Pancreas (tissue), 10 donors: ENCODE measurements at regions not wholly inside any gene's neighbourhood (a gene's known extent, or its start where the extent isn't known, plus 50 kb on each side); places are given as distances from the start of the nearest gene placed in this dataset.
"Not testable (repeated sequence)": the region's sequence is repeated elsewhere in the genome, so short reads cannot be mapped to it uniquely, and the experiment has no call there.

Experiments used
- ATAC-seq, 4 donors: fragments of 200-7000 bp; cut with Tn5 transposase; one replicate each; pipeline versions ENCODE4 v1.8.0 to v1.9.1; 2020; ENCODE audit warnings: mild to moderate bottlenecking in 4 of 4, moderate library complexity in 4 of 4
- DNase-seq, 6 donors: peaks; one replicate each; pipeline ENCODE4 v3.0.0-alpha.2; 2020
- FAIRE-seq: peaks from 2 replicates; lab custom pipeline; 2012; peaks lifted over from hg19 to GRCh38; lab: Jason Lieb, UNC
- H3K27ac ChIP-seq, 4 donors: fragments of 200-600 bp; sonication (generic); 1 replicate in 3 of 4; 2 replicates in 1 of 4; pipeline versions ENCODE4 v1.5.0 to v1.8.0; 2020
- H3K27me3 ChIP-seq, 4 donors: fragments of 200-600 bp; one replicate each; pipeline ENCODE4 v1.8.0; 2021
- H3K36me3 ChIP-seq, 3 donors: fragments of 200-600 bp; sonication (generic) in 1 of 3; one replicate each; pipeline versions ENCODE4 v1.5.0 to v1.8.0; 2020 to 2021
- H3K4me1 ChIP-seq, 3 donors: fragments of 200-600 bp; one replicate each; pipeline ENCODE4 v1.8.0; 2021
- H3K4me3 ChIP-seq, 4 donors: fragments of 200-600 bp; sonication (generic) in 2 of 4; one replicate each; pipeline versions ENCODE4 v1.5.0 to v1.8.0; 2020 to 2021
- H3K9me3 ChIP-seq, 4 donors: fragments of 200-600 bp; one replicate each; pipeline ENCODE4 v1.8.0; 2021
- WGBS, 2 donors: extraction: QIAGEN DNeasy Blood & Tissue Kit; methylation state at CpG; one replicate each; pipeline ENCODE4 v1.1.7; 2013; 5-methylcytosine and 5-hydroxymethylcytosine counted together
- intact Hi-C, 3 donors: fragments of 100-400 bp; cut with DNase I; formaldehyde crosslinking; loops; one replicate each; pipeline versions ENCODE4 v1.11.1 to v1.14.2; 2022
- TF ChIP-seq, protein P1 (sequence below), 4 donors: fragments of 200-600 bp; sonication (generic) in 3 of 4; IDR thresholded peaks; one replicate each; pipeline versions ENCODE4 v1.5.0 to v1.8.0; 2021; ENCODE audit warnings: antibody characterized with exemption in 4 of 4
- donor health status: healthy with polysubstance abuse.
- donor health status: DM: no; HTN: no; CAD: no; lungs with moderate emphysema.
- donor health status: DM: no; HTN: no; CAD: no.
- donor health status: control.
- donor health status: control.
- donor health status: Bipolar disorder and iron deficiency.
- donor health status: DM: yes; HTN: yes; CAD: no.
- donor health status: DM: no; HTN: no; CAD: no.
- donor health status: DM: no; HTN: no; CAD: no.
- donor health status: DM: yes; HTN: yes; CAD: no.

DNA sequence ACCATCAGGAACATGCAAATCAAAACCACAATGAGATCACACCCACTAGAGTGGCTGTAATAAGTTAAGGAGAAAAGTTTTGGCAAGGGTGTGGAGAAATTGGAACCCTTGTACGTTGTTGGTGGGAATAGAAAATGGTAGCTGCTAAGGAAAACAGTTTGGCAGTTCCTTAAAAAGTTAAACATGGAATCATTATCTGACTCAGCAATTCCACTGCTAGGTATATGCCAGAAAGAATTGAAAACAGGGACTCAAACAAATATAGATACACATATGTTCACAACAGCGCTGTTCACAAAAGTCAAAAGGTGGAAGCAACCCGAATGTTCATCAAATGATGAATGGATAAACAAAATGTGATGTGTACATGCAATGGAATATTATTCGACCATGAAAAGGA is 138.8 kb upstream of the ATP2B2 start:
- H3K36me3 ChIP-seq: no peaks in the 10 kb centered on the region
- DNase-seq: no peak
- intact Hi-C loops: no loop called here
- ATAC-seq: no peak
- 44 to 55% methylated on average over 4 of the region's 4 CpGs for WGBS, 2 donors
- H3K4me3 ChIP-seq: no peak overlapping the region
- no peaks in the 10 kb centered on the region for H3K4me1 ChIP-seq
- TF ChIP-seq, protein P1, sequence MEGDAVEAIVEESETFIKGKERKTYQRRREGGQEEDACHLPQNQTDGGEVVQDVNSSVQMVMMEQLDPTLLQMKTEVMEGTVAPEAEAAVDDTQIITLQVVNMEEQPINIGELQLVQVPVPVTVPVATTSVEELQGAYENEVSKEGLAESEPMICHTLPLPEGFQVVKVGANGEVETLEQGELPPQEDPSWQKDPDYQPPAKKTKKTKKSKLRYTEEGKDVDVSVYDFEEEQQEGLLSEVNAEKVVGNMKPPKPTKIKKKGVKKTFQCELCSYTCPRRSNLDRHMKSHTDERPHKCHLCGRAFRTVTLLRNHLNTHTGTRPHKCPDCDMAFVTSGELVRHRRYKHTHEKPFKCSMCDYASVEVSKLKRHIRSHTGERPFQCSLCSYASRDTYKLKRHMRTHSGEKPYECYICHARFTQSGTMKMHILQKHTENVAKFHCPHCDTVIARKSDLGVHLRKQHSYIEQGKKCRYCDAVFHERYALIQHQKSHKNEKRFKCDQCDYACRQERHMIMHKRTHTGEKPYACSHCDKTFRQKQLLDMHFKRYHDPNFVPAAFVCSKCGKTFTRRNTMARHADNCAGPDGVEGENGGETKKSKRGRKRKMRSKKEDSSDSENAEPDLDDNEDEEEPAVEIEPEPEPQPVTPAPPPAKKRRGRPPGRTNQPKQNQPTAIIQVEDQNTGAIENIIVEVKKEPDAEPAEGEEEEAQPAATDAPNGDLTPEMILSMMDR (IDR thresholded peaks at IDR 0.05): no peak
- no peaks in the 10 kb centered on the region for H3K27me3 ChIP-seq
- no peak overlapping the region for H3K27ac ChIP-seq
- no peaks in the 10 kb centered on the region for H3K9me3 ChIP-seq
- FAIRE-seq: no peak

DNA sequence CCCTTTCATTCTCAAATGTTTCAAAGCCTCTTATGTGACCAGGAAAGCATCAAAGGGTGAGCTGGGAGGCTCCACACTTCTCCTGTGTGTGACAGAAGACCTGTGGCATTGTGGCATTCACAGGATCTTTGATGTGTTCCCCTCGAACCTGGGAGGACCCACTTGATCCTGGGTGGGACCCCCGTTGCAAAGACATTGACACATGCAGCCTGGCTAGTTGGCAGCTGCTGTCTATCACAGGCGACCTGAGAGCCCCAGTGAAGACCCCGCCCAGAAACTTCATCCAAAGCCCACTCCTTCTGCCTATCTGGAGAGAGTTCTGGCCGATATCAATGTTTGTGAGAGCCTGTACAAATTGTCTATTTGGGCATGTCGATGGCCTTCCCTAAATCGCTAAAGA is 140.4 kb upstream of the ATP2B2 start:
- Histone ChIP-seq H3K27ac (no peak overlapping the region), H3K4me3 (no peak overlapping the region), H3K9me3 (no peaks in the 10 kb centered on the region), H3K4me1 (no peaks in the 10 kb centered on the region), H3K36me3 (no peaks in the 10 kb centered on the region), H3K27me3 (no peaks in the 10 kb centered on the region)
- TF ChIP-seq, protein P1 (IDR thresholded peaks at IDR 0.05): no peak
- DNase-seq: no peak
- intact Hi-C loops: no loop called here
- no peak for FAIRE-seq
- 21 to 25% methylated on average over 7 of the region's 7 CpGs for WGBS, 2 donors
- ATAC-seq: no peak

DNA sequence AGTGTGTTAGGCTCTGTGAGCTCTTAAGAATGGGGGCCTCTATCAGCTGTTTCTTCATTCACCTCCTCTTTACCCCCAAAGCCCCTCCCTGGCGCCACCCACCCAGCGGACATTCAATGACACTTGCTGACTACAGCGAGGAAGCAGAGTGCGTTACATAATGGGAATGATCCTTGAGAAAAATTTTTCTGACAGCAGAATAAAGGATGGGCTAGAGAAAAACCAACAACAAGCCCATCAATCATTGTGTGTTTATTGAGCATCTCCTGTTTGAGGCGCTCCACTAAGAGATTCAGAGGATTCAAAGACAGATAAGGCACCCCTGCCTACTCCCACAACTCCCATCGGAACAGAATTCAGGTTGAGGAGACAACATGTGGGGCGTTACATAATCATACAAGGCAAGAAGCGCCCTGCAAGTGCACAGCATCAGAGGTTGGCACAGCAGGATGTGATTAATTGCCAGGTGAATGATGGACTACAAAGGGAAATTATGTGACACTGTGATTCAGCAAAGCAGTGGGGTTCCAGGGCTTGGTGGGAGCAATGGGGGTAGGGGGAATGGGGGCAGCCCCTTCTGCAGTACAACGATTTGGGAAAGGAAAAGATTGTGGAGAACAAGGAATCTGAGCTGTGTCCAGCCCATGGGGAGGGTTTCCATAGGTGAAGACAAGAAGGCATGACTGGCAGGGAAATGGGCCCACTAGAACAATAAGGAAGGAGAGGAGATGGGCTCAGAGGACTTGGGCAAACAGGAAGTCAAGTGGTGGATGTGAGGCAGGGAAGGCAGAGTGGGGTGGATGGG is 141.3 kb upstream of the ATP2B2 start:
- Histone ChIP-seq H3K27me3 (no peaks in the 10 kb centered on the region), H3K36me3 (no peaks in the 10 kb centered on the region), H3K4me3 (no peak overlapping the region), H3K9me3 (no peaks in the 10 kb centered on the region), H3K4me1 (no peaks in the 10 kb centered on the region), H3K27ac (no peak overlapping the region)
- ATAC-seq (no peak), DNase-seq (no peak), FAIRE-seq (no peak)
- WGBS, 2 donors: 31 to 32% methylated on average over 9 of the region's 9 CpGs
- intact Hi-C loops: no loop called here
- TF ChIP-seq, protein P1 (IDR thresholded peaks at IDR 0.05): no peak

DNA sequence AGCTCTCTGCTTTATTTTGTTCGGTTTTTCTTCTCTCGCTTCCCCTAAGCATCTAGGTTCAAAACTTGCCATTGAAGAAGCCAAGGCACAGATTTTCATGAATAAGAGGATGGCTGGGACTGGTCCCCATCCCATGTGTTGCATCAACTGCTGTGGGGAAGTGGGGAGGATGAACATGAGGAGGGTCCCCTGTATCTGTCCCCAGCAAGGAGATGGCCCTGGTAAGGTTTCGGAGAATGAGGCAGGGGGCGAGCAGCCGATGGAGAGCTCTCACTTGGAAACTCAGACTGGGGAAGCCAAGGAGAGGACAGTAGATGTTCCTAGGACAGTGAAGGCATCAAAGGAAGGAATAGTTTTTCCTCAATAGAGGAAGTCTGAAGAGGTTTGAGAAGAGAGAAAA is 142.0 kb upstream of the ATP2B2 start:
- H3K9me3 ChIP-seq: no peaks in the 10 kb centered on the region
- no peak for DNase-seq
- no peak for ATAC-seq
- H3K4me3 ChIP-seq: no peak overlapping the region
- no peaks in the 10 kb centered on the region for H3K27me3 ChIP-seq
- TF ChIP-seq, protein P1 (IDR thresholded peaks at IDR 0.05): no peak
- no peak overlapping the region for H3K27ac ChIP-seq
- no peak for FAIRE-seq
- WGBS, 2 donors: 70 to 86% methylated on average over 5 of the region's 5 CpGs
- H3K4me1 ChIP-seq: no peaks in the 10 kb centered on the region
- no peaks in the 10 kb centered on the region for H3K36me3 ChIP-seq
- intact Hi-C loops: no loop called here

DNA sequence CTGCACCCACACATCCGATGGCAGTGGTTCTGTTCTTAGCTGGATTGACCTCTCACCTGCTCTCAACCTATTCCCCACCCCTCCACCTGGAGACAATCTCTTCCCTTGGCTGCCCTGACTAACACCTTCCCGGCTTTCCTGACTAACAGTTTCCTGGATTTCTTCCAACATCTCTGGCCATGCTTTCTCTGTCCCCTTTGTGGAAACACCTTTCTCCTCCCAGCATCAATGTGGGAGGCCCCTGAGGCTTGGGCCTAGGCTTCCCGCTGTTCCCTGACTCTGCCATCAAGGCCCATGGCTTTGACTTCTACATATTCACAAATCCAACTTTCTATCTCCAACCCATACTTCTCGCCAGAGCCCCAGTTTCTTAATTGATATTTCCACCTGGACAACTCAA is 142.8 kb upstream of the ATP2B2 start:
- Histone ChIP-seq H3K27me3 (no peaks in the 10 kb centered on the region), H3K36me3 (no peaks in the 10 kb centered on the region), H3K9me3 (no peaks in the 10 kb centered on the region), H3K27ac (no peak overlapping the region), H3K4me3 (no peak overlapping the region), H3K4me1 (no peaks in the 10 kb centered on the region)
- WGBS, 2 donors: 55 to 62% methylated on average over 4 of the region's 4 CpGs
- no peak for FAIRE-seq
- ATAC-seq: no peak
- DNase-seq: no peak
- intact Hi-C loops: no loop called here
- TF ChIP-seq, protein P1 (IDR thresholded peaks at IDR 0.05): no peak

DNA sequence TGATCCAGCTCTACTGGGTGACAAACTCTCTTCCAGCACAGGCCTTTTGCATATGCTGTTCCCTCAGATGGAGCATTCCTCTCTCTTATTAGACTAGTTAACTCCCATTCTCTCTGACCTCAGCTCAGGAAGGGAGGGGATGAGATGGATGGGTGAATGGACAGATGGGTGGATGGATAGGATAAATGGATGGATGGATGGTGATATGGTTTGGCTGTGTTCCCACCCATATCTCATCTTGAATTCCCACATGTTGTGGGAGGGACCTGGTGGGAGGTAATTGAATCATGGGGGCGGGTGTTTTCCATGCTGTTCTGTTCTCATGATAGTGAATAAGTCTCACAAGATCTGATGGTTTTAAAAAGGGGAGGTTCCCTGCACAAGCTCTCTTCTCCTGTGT is 144.1 kb upstream of the ATP2B2 start:
- H3K36me3 ChIP-seq, H3K4me3 ChIP-seq, H3K4me1 ChIP-seq, DNase-seq, ATAC-seq, intact Hi-C loops, H3K27ac ChIP-seq, H3K27me3 ChIP-seq, FAIRE-seq, H3K9me3 ChIP-seq: not testable (repeated sequence)
- WGBS, 2 donors: 36 to 57% methylated on average over 1 of the region's 1 CpG
